Endodermal cell (in vitro differentiated cells): ENCODE measurements at regions not wholly inside any gene's neighbourhood (a gene's known extent, or its start where the extent isn't known, plus 50 kb on each side); places are given as distances from the start of the nearest gene placed in this dataset.
"Not testable (repeated sequence)": the region's sequence is repeated elsewhere in the genome, so short reads cannot be mapped to it uniquely, and the experiment has no call there.

ENCODE experiments used
- DNase-seq: peaks from one replicate; pipeline ENCODE4 v3.0.0-alpha.2; 2017
- H3K27ac ChIP-seq: 2 replicates; pipeline ENCODE4 v1.5.1; 2013; ENCODE audit warnings: mild to moderate bottlenecking, low read depth, low read length, moderate library complexity
- H3K27me3 ChIP-seq: 2 replicates; pipeline ENCODE4 v1.6.1; 2013; ENCODE audit warnings: mild to moderate bottlenecking, low read length, moderate library complexity; ENCODE audit not compliant: insufficient read depth, control insufficient read depth, poor library complexity, severe bottlenecking
- H3K36me3 ChIP-seq: 2 replicates; pipeline ENCODE4 v1.7.0; 2013; ENCODE audit warnings: mild to moderate bottlenecking, low read length, moderate library complexity; ENCODE audit not compliant: control insufficient read depth, insufficient read depth
- H3K4me1 ChIP-seq: one replicate; pipeline ENCODE4 v1.7.0; 2013; ENCODE audit warnings: low read length; ENCODE audit not compliant: control insufficient read depth, insufficient read depth
- H3K4me3 ChIP-seq: 2 replicates; pipeline ENCODE4 v1.5.1; 2013; ENCODE audit warnings: mild to moderate bottlenecking, low read length, moderate library complexity
- H3K9ac ChIP-seq: 2 replicates; pipeline ENCODE4 v1.6.1; 2013; ENCODE audit warnings: mild to moderate bottlenecking, low read length, moderate library complexity; ENCODE audit not compliant: poor library complexity, severe bottlenecking; ENCODE audit errors: extremely low read depth
- H3K9me3 ChIP-seq: 2 replicates; pipeline ENCODE4 v1.6.1; 2013; ENCODE audit warnings: mild to moderate bottlenecking, low read length, moderate library complexity; ENCODE audit not compliant: control insufficient read depth
- H3K27ac Mint-ChIP-seq: 2 replicates; pipeline ENCODE4 v1.8.0; 2020; ENCODE audit warnings: mixed read lengths
- H3K27me3 Mint-ChIP-seq: 2 replicates; pipeline ENCODE4 v1.8.0; 2021; ENCODE audit warnings: mild to moderate bottlenecking, mixed read lengths; ENCODE audit not compliant: insufficient read depth
- H3K36me3 Mint-ChIP-seq: 2 replicates; pipeline ENCODE4 v1.8.0; 2020; ENCODE audit warnings: low read depth, mixed read lengths
- H3K4me1 Mint-ChIP-seq: 2 replicates; pipeline ENCODE4 v1.8.0; 2020; ENCODE audit warnings: mixed read lengths
- H3K4me3 Mint-ChIP-seq: 2 replicates; pipeline ENCODE4 v1.8.0; 2020; ENCODE audit warnings: mild to moderate bottlenecking, moderate library complexity, mixed read lengths
- H3K9me3 Mint-ChIP-seq: 2 replicates; pipeline ENCODE4 v1.8.0; 2020; ENCODE audit warnings: mild to moderate bottlenecking, mixed read lengths
- WGBS, 2 experiments: methylation state at CpG; one replicate each; pipeline versions ENCODE4 v1.1.5 to v1.1.7; 2013; ENCODE audit warnings: missing lambda C conversion rate in 2 of 2, mixed read lengths in 1 of 2; ENCODE audit not compliant: insufficient coverage in 1 of 2, insufficient read length in 1 of 2; 5-methylcytosine and 5-hydroxymethylcytosine counted together
- TF ChIP-seq, protein P1 (sequence below): fragments of 200-600 bp; sonication (generic); conservative IDR thresholded peaks from 2 replicates; pipeline ENCODE4 v1.5.0; 2021; ENCODE audit warnings: antibody characterized with exemption, mild to moderate bottlenecking

DNA sequence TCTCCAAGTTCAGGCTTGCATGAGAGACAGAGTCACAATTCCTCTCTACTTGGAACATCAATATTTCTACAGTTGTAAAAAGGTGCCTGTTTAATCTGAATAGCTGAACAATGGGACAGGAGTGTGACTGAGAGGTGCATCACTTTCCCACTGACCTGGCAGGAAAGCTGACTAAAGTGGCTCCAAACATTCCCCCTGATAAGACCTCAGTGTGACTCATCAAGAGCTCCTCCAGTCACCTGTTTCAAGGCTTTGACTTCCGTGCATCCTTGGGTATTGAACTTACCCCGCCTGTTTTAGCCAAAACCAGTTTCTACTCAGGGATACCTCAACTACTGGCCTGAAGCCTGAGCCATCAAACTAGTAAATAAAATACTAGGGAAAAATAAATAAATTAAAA is 453.9 kb upstream of the DDX18 start:
- Histone ChIP-seq H3K36me3 (no peaks in the 10 kb centered on the region), H3K27me3 (no peaks in the 10 kb centered on the region), H3K27ac (no peak overlapping the region), H3K9me3 (no peaks in the 10 kb centered on the region), H3K4me1 (no peaks in the 10 kb centered on the region), H3K9ac (no peak overlapping the region), H3K4me3 (no peak overlapping the region)
- Mint-ChIP-seq H3K27ac (no peak overlapping the region), H3K27me3 (no peaks in the 10 kb centered on the region), H3K36me3 (no peaks in the 10 kb centered on the region), H3K9me3 (peaks cover 5% of the 10 kb centered on the region), H3K4me3 (no peak overlapping the region), H3K4me1 (no peaks in the 10 kb centered on the region)
- TF ChIP-seq, protein P1, sequence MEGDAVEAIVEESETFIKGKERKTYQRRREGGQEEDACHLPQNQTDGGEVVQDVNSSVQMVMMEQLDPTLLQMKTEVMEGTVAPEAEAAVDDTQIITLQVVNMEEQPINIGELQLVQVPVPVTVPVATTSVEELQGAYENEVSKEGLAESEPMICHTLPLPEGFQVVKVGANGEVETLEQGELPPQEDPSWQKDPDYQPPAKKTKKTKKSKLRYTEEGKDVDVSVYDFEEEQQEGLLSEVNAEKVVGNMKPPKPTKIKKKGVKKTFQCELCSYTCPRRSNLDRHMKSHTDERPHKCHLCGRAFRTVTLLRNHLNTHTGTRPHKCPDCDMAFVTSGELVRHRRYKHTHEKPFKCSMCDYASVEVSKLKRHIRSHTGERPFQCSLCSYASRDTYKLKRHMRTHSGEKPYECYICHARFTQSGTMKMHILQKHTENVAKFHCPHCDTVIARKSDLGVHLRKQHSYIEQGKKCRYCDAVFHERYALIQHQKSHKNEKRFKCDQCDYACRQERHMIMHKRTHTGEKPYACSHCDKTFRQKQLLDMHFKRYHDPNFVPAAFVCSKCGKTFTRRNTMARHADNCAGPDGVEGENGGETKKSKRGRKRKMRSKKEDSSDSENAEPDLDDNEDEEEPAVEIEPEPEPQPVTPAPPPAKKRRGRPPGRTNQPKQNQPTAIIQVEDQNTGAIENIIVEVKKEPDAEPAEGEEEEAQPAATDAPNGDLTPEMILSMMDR: no peak
- no peak for DNase-seq
- WGBS, 2 experiments: 92% methylated on average over 2 of the region's 2 CpGs; no CpG with 5 or more reads in 1 of the 2 experiments

DNA sequence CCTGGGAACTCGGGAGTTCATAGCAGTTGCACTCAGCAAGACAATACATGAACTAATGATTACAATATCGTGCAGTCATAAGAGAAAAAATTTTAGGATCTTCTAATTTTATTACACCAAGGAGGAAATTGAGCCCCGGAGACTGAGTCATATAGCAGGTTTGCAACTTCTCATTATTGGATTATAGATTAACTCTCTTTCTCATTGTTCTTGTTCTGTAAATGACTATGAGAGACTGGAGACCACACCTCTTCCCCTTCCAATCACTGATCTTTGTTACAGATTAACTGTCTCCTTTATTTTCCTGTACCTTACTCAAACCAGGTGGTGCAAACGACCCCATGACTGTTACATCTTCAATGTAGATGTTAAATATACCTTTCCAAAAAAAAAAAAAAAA is 435.8 kb upstream of the DDX18 start:
- DNase-seq: no peak
- H3K36me3 Mint-ChIP-seq: no peaks in the 10 kb centered on the region
- no peak overlapping the region for H3K4me3 ChIP-seq
- no peaks in the 10 kb centered on the region for H3K9me3 Mint-ChIP-seq
- no peak overlapping the region for H3K9ac ChIP-seq
- H3K4me1 Mint-ChIP-seq: peaks cover 4% of the 10 kb centered on the region
- no peak overlapping the region for H3K4me3 Mint-ChIP-seq
- H3K36me3 ChIP-seq: no peaks in the 10 kb centered on the region
- H3K27ac ChIP-seq: no peak overlapping the region
- WGBS, 2 experiments: 80 to 100% methylated on average over 2 to 4 of the region's 4 CpGs
- H3K9me3 ChIP-seq: no peaks in the 10 kb centered on the region
- no peak overlapping the region for H3K27ac Mint-ChIP-seq
- no peaks in the 10 kb centered on the region for H3K4me1 ChIP-seq
- no peaks in the 10 kb centered on the region for H3K27me3 Mint-ChIP-seq
- no peaks in the 10 kb centered on the region for H3K27me3 ChIP-seq
- TF ChIP-seq, protein P1: no peak

DNA sequence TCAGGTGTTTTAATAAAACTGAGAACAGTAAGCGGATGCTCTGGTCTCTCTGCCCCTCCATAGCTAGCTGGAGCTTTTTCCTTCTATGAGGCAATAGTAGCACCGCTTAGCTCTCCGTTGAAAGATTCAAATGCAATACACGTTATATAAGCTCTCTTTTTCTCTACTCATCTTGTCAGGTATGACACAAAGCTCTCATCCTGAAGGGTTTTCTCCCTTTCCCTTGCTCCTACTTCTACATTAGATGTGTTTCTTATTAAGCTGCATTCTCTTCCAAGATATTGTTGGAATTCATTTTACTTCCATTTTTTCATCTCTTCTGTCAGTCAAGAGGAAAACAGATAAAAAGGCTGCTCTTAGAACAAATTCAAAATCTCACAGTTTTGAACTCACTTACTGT is 434.6 kb upstream of the DDX18 start:
- Mint-ChIP-seq H3K4me3 (no peak overlapping the region), H3K27me3 (no peaks in the 10 kb centered on the region), H3K4me1 (peaks cover 4% of the 10 kb centered on the region), H3K27ac (no peak overlapping the region), H3K9me3 (no peaks in the 10 kb centered on the region), H3K36me3 (no peaks in the 10 kb centered on the region)
- Histone ChIP-seq H3K9ac (no peak overlapping the region), H3K4me3 (no peak overlapping the region), H3K4me1 (no peaks in the 10 kb centered on the region), H3K27ac (no peak overlapping the region), H3K9me3 (no peaks in the 10 kb centered on the region), H3K27me3 (no peaks in the 10 kb centered on the region), H3K36me3 (no peaks in the 10 kb centered on the region)
- DNase-seq: no peak
- 89 to 93% methylated on average over 4 of the region's 4 CpGs for WGBS, 2 experiments
- TF ChIP-seq, protein P1: no peak

DNA sequence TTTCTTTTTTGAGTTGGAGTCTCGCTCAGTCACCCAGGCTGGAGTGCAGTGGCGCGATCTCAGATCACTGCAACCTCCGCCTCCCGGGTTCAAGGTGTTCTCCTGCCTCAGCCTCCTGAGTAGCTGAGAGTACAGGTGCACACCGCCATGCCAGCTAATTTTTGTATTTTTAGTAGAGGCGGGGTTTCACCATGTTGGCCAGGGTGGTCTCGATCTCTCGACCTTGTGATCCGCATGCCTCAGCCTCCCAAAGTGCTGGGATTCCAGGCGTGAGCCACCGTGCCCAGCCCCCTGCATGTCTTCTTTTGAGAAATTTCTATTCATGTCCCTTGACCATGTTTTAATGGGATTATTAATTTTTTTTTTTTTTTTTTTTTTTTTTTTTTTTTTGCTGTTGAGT is 430.5 kb upstream of the DDX18 start:
- H3K27me3 Mint-ChIP-seq, H3K4me1 Mint-ChIP-seq, H3K36me3 Mint-ChIP-seq, H3K9ac ChIP-seq, H3K36me3 ChIP-seq, H3K27ac Mint-ChIP-seq, H3K27ac ChIP-seq, DNase-seq, H3K4me3 ChIP-seq, H3K4me1 ChIP-seq, H3K9me3 Mint-ChIP-seq, H3K27me3 ChIP-seq, H3K9me3 ChIP-seq, H3K4me3 Mint-ChIP-seq: not testable (repeated sequence)
- 94 to 96% methylated on average over 4 to 12 of the region's 12 CpGs for WGBS, 2 experiments
